WTC11 (cell line): ENCODE measurements at regions not wholly inside any gene's neighbourhood (a gene's known extent, or its start where the extent isn't known, plus 50 kb on each side); places are given as distances from the start of the nearest gene placed in this dataset.

Source experiments
- AFF4 ChIP-seq: sonication (generic); formaldehyde crosslinking; IDR thresholded peaks from 2 replicates; pipeline ENCODE4 v1.8.1; 2023; ENCODE audit warnings: mild to moderate bottlenecking, missing genetic modification reagents, borderline replicate concordance
- NFYB ChIP-seq: sonication (generic); formaldehyde crosslinking; conservative IDR thresholded peaks from 2 replicates; pipeline ENCODE4 v1.8.0; 2022; ENCODE audit warnings: low read depth, missing genetic modification reagents

GRCh38 chr1:71135571-71135970 is 54.7 kb upstream of the ZRANB2 start (continued):
- TF ChIP-seq AFF4 = no peak
- TF ChIP-seq NFYB = no peak
